LNCAP (cell line): ENCODE measurements at regions not wholly inside any gene's neighbourhood (a gene's known extent, or its start where the extent isn't known, plus 50 kb on each side); places are given as distances from the start of the nearest gene placed in this dataset.

ENCODE experiments used
- CTCF ChIP-seq: fragments of 450-650 bp; IDR thresholded peaks from 2 replicates; pipeline ENCODE4 v1.5.1; 2017; ENCODE audit warnings: mild to moderate bottlenecking

- no peak for TF ChIP-seq CTCF
Measured at GRCh38 chr11:106451228-106451922, 373.9 kb downstream of the AASDHPPT start.

- no peak for TF ChIP-seq CTCF
Measured at GRCh38 chr11:106456647-106457046, 379.2 kb downstream of the AASDHPPT start.

GRCh38 chr11:106457727-106458126, 380.3 kb downstream of the AASDHPPT start:
- no peak for TF ChIP-seq CTCF

GRCh38 chr11:106459135-106459534, 381.7 kb downstream of the AASDHPPT start:
- TF ChIP-seq CTCF: no peak

- no peak for TF ChIP-seq CTCF
Measured at GRCh38 chr11:106461148-106461691, 383.8 kb downstream of the AASDHPPT start.

- no peak for TF ChIP-seq CTCF
Measured at GRCh38 chr11:106461839-106462545, 384.5 kb downstream of the AASDHPPT start.

GRCh38 chr11:106463154-106463553, 385.7 kb downstream of the AASDHPPT start:
- no peak for TF ChIP-seq CTCF
